IMR-90 (cell line): ENCODE measurements at regions not wholly inside any gene's neighbourhood (a gene's known extent, or its start where the extent isn't known, plus 50 kb on each side); places are given as distances from the start of the nearest gene placed in this dataset.

Source experiments
- ATAC-seq: fragments of 200-7000 bp; cut with Tn5 transposase; 2 replicates; pipeline ENCODE4 v1.9.1; 2020; ENCODE audit warnings: low read depth, mild to moderate bottlenecking, moderate library complexity
- BruUV-seq: library from RNA; stranded (reverse); fragments of 400-500 nt; replicated peaks from 2 replicates; lab custom pipeline; 2021; lab: Mats Ljungman, UMichigan
- CTCF ChIA-PET: fragments of 300-600 bp; formaldehyde crosslinking; extraction: SDS; loops from one replicate; lab custom pipeline; 2021; ENCODE audit warnings: antibody characterized with exemption; lab: Yijun Ruan, JAX
- POLR2A ChIA-PET: fragments of 300-600 bp; sonication (Branson Sonifier 250); formaldehyde crosslinking; loops from one replicate; lab custom pipeline; 2022; ENCODE audit warnings: antibody characterized with exemption; ENCODE audit not compliant: unreplicated experiment; lab: Charles Lee
- DNase-seq: peaks from one replicate; pipeline ENCODE4 v3.0.0; 2013
- H2AFZ ChIP-seq: replicated peaks from 2 replicates; pipeline ENCODE3; 2013; ENCODE audit warnings: low read length, mild to moderate bottlenecking; ENCODE audit not compliant: poor library complexity
- H2AK5ac ChIP-seq: 2 replicates; pipeline ENCODE4 v1.6.1; 2013; ENCODE audit warnings: low read depth, low read length, inconsistent platforms
- H2AK9ac ChIP-seq: replicated peaks from 2 replicates; pipeline ENCODE3; 2013; ENCODE audit warnings: mild to moderate bottlenecking, low read depth, low read length, moderate library complexity; ENCODE audit not compliant: poor library complexity
- H2BK120ac ChIP-seq: 2 replicates; pipeline ENCODE4 v1.6.1; 2013; ENCODE audit warnings: low read depth, low read length, inconsistent platforms
- H2BK15ac ChIP-seq: 3 replicates; pipeline ENCODE4 v1.6.1; 2013; ENCODE audit warnings: low read depth, low read length, inconsistent platforms
- H2BK20ac ChIP-seq: 2 replicates; pipeline ENCODE4 v1.6.1; 2013; ENCODE audit warnings: low read depth, mild to moderate bottlenecking, inconsistent platforms, low read length, moderate library complexity
- H2BK5ac ChIP-seq: 2 replicates; pipeline ENCODE4 v1.6.1; 2013; ENCODE audit warnings: mild to moderate bottlenecking, low read depth, low read length, inconsistent platforms; ENCODE audit not compliant: poor library complexity, severe bottlenecking
- H3K14ac ChIP-seq: replicated peaks from 2 replicates; pipeline ENCODE4 v1.6.1; 2013; ENCODE audit warnings: low read depth, low read length, inconsistent platforms
- H3K18ac ChIP-seq: 2 replicates; pipeline ENCODE4 v1.6.1; 2013; ENCODE audit warnings: low read depth, low read length, control low read depth
- H3K23ac ChIP-seq: 2 replicates; pipeline ENCODE4 v1.6.1; 2013; ENCODE audit warnings: low read depth, low read length, inconsistent platforms
- H3K27ac ChIP-seq: 2 replicates; pipeline ENCODE4 v1.5.1; 2013; ENCODE audit warnings: mild to moderate bottlenecking, control low read depth, low read length; ENCODE audit not compliant: insufficient read depth
- H3K27me3 ChIP-seq: 2 replicates; pipeline ENCODE4 v1.6.1; 2013; ENCODE audit warnings: low read length; ENCODE audit not compliant: control insufficient read depth, insufficient read depth
- H3K36me3 ChIP-seq: 2 replicates; pipeline ENCODE4 v1.6.1; 2013; ENCODE audit warnings: low read length, mixed read lengths; ENCODE audit not compliant: control insufficient read depth, insufficient read depth
- H3K4ac ChIP-seq: 2 replicates; pipeline ENCODE4 v1.6.1; 2013; ENCODE audit warnings: low read depth, low read length, inconsistent platforms
- H3K4me1 ChIP-seq: 2 replicates; pipeline ENCODE4 v1.6.1; 2013; ENCODE audit warnings: low read length, mixed read lengths; ENCODE audit not compliant: control insufficient read depth, insufficient read depth
- H3K4me2 ChIP-seq: 2 replicates; pipeline ENCODE4 v1.6.1; 2013; ENCODE audit warnings: low read depth, mild to moderate bottlenecking, control low read depth, low read length, moderate library complexity
- H3K4me3 ChIP-seq: 2 replicates; pipeline ENCODE4 v1.5.1; 2013; ENCODE audit warnings: low read depth, mild to moderate bottlenecking, control low read depth, low read length, moderate library complexity; ENCODE audit not compliant: insufficient read depth
- H3K56ac ChIP-seq: 2 replicates; pipeline ENCODE4 v1.6.1; 2013; ENCODE audit warnings: low read length, inconsistent platforms; ENCODE audit not compliant: insufficient read depth; ENCODE audit errors: extremely low read depth
- H3K79me1 ChIP-seq, 2 experiments: 2 replicates each; pipeline ENCODE4 v1.6.1; 2013; ENCODE audit warnings: low read length in 2 of 2, inconsistent platforms in 1 of 2, low read depth in 1 of 2
- H3K9ac ChIP-seq: 2 replicates; pipeline ENCODE4 v1.6.1; 2013; ENCODE audit warnings: low read depth, low read length, control low read depth
- H3K9me1 ChIP-seq: 2 replicates; pipeline ENCODE4 v1.6.1; 2013; ENCODE audit warnings: low read length, inconsistent platforms; ENCODE audit not compliant: insufficient read depth
- H3K9me3 ChIP-seq: 2 replicates; pipeline ENCODE4 v1.6.1; 2013; ENCODE audit warnings: low read length; ENCODE audit not compliant: control insufficient read depth, insufficient read depth
- H4K20me1 ChIP-seq: 2 replicates; pipeline ENCODE4 v1.6.1; 2013; ENCODE audit warnings: low read length, inconsistent platforms; ENCODE audit not compliant: insufficient read depth
- H4K5ac ChIP-seq: 2 replicates; pipeline ENCODE4 v1.6.1; 2013; ENCODE audit warnings: mild to moderate bottlenecking, low read depth, low read length, control low read depth
- H4K8ac ChIP-seq, 2 experiments: 2 replicates each; pipeline ENCODE4 v1.6.1; 2013; ENCODE audit warnings: low read depth in 2 of 2, low read length in 2 of 2, control low read depth in 1 of 2, inconsistent platforms in 1 of 2
- H4K91ac ChIP-seq: 2 replicates; pipeline ENCODE4 v1.6.1; 2013; ENCODE audit warnings: low read depth, low read length, inconsistent platforms; ENCODE audit not compliant: insufficient read depth
- CEBPB ChIP-seq: IDR thresholded peaks from 2 replicates; pipeline ENCODE4 v1.6.1; 2012; ENCODE audit warnings: low read depth, low read length, improper control_type of control experiment
- CHD1 ChIP-seq: IDR thresholded peaks from 2 replicates; pipeline ENCODE4 v1.6.1; 2012; ENCODE audit warnings: low read depth, low read length, improper control_type of control experiment
- ELK1 ChIP-seq: fragments of 150-350 bp; IDR thresholded peaks from 2 replicates; pipeline ENCODE4 v1.6.1; 2016; ENCODE audit warnings: low read depth, mild to moderate bottlenecking, low read length, moderate library complexity, borderline replicate concordance
- FOS ChIP-seq: fragments of 150-350 bp; IDR thresholded peaks from 2 replicates; pipeline ENCODE4 v1.6.1; 2016; ENCODE audit warnings: low read depth, low read length
- MXI1 ChIP-seq: IDR thresholded peaks from 2 replicates; pipeline ENCODE4 v1.6.1; 2012; ENCODE audit warnings: low read depth, mild to moderate bottlenecking, low read length, moderate library complexity, borderline replicate concordance
- NFE2L2 ChIP-seq: fragments of 150-350 bp; IDR thresholded peaks from 2 replicates; pipeline ENCODE4 v1.6.1; 2016; ENCODE audit warnings: low read depth, mild to moderate bottlenecking, low read length
- RAD21 ChIP-seq: IDR thresholded peaks from 2 replicates; pipeline ENCODE4 v1.6.1; 2012; ENCODE audit warnings: low read length, improper control_type of control experiment
- USF2 ChIP-seq: fragments of 150-350 bp; IDR thresholded peaks from 2 replicates; pipeline ENCODE4 v1.6.1; 2017; ENCODE audit warnings: mild to moderate bottlenecking, antibody characterized with exemption, low read length, low read depth
- WGBS, 2 experiments: methylation state at CpG; one replicate each; pipeline versions ENCODE4 v1.1.5 to v1.1.7; 2013; ENCODE audit warnings: missing lambda C conversion rate in 2 of 2; ENCODE audit not compliant: insufficient read length in 1 of 2; ENCODE audit errors: extremely low coverage in 2 of 2; 5-methylcytosine and 5-hydroxymethylcytosine counted together
- dilution Hi-C: fragments of 300-500 bp; cut with HindIII; formaldehyde crosslinking; loops from one replicate; pipeline ENCODE4 v1.14.3; 2018; ENCODE audit warnings: low sequenced_read_pairs; ENCODE audit not compliant: unreplicated experiment
- in situ Hi-C: fragments of 300-500 bp; cut with MboI; formaldehyde crosslinking; loops from 3 replicates; pipeline ENCODE4 v1.14.3; 2019; ENCODE audit warnings: low sequenced_read_pairs, inconsistent platforms, mixed read lengths
- intact Hi-C: fragments of 100-400 bp; cut with micrococcal nuclease; formaldehyde crosslinking; loops from 2 replicates; pipeline ENCODE4 v1.10.0; 2022

DNA sequence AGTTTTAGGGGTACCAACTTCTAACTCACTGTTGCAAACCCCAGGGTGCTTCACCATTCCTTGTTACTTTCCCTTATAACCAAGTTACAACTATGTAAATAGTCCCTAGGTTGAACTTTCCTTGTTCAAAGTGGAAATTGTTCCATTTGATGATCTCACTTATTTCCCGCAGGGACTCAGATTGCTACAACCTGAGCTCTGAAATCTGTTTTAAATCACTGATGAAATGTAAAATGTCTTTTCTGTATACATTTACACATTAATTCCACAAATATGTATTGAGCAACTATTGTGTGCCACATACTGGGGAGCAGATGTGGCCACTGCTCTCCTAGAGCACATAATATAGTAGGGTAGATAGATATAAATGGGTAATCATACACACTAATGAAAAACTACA lies 69.1 kb upstream of the TARS1 start:
- peak; percentile 93 for DNase-seq
- peaks cover 14% of the 10 kb centered on the region for H3K4me1 ChIP-seq
- no peak overlapping the region for H2AK9ac ChIP-seq
- H3K4me2 ChIP-seq, result peak overlapping the region; percentile 29; the same call in 1 of the 2 replicates
- H3K4me3 ChIP-seq, result no peak overlapping the region
- H3K14ac ChIP-seq, result peak overlapping the region; percentile 85
- no peaks in the 10 kb centered on the region for H4K20me1 ChIP-seq
- dilution Hi-C loops, result no loop called here
- no peaks in the 10 kb centered on the region for H3K36me3 ChIP-seq
- peak overlapping the region; percentile 95; the same call in 2 of the 3 replicates for H2BK15ac ChIP-seq
- peak overlapping the region; percentile 97 for H3K27ac ChIP-seq
- in situ Hi-C loops, result no loop called here
- peak overlapping the region; percentile 88; the same call in 1 of the 2 replicates for H2BK120ac ChIP-seq
- peak overlapping the region; percentile 79 to 83; a peak in 3 of 4 replicates for H4K8ac ChIP-seq
- peak overlapping the region; percentile 82; the same call in 1 of the 2 replicates for H4K91ac ChIP-seq
- no peaks in the 10 kb centered on the region for H3K9me3 ChIP-seq
- no peak overlapping the region for H2AFZ ChIP-seq
- H3K18ac ChIP-seq, result peak overlapping the region; percentile 99
- peak overlapping the region; percentile 92 for H2AK5ac ChIP-seq
- intact Hi-C loops, result loop anchor here (5.0 kb wide), 1 partner anchor 659 kb away; the partner anchor contains the start of gene NPR3
- H3K27me3 ChIP-seq, result no peaks in the 10 kb centered on the region
- CTCF ChIA-PET, result no interaction called here
- peak overlapping the region; percentile 97 for H2BK5ac ChIP-seq
- no TSS peak for BruUV-seq
- H3K9me1 ChIP-seq, result peaks cover 3% of the 10 kb centered on the region; the same call in 1 of the 2 replicates
- POLR2A ChIA-PET, result interaction anchor here (0.6 kb wide), 1 partner anchor 306 kb away, joined by 5 read pairs; no protein-coding TSS in a partner anchor
- peak overlapping the region; percentile 98 for H4K5ac ChIP-seq
- peak overlapping the region; percentile 80; the same call in 1 of the 2 replicates for H3K4ac ChIP-seq
- peak overlapping the region; percentile 69; the same call in 1 of the 2 replicates for H3K23ac ChIP-seq
- no peak overlapping the region for H3K9ac ChIP-seq
- no peak for TF ChIP-seq MXI1
- no peak for TF ChIP-seq NFE2L2
- TF ChIP-seq CHD1, result no peak
- TF ChIP-seq ELK1, result no peak
- TF ChIP-seq FOS, result peak; percentile 62; the same call in 1 of the 2 replicates
- peak; percentile 88 for TF ChIP-seq CEBPB
- TF ChIP-seq RAD21, result no peak
- no peak for TF ChIP-seq USF2
- H2BK20ac ChIP-seq, result peak overlapping the region; percentile 89; the same call in 1 of the 2 replicates
- peak overlapping the region; percentile 33; the same call in 1 of the 2 replicates for H3K56ac ChIP-seq
- ATAC-seq, result peak; percentile 56
- WGBS, 2 experiments, result no CpG with 5 or more reads among the region's 1 CpG
- no peaks in the 10 kb centered on the region for H3K79me1 ChIP-seq
